Epithelial cell of proximal tubule (primary cell): ENCODE measurements at regions not wholly inside any gene's neighbourhood (a gene's known extent, or its start where the extent isn't known, plus 50 kb on each side); places are given as distances from the start of the nearest gene placed in this dataset.
A peak's percentile ranks its signal among the peaks of the same experiment; 100 is the strongest.

Experiments used
- DNase-seq: peaks from one replicate; pipeline ENCODE4 v3.0.0-alpha.2; 2011; ENCODE audit warnings: low read depth
- H3K4me3 ChIP-seq: 2 replicates; pipeline ENCODE4 v1.5.1; 2011; ENCODE audit warnings: low read depth, mild to moderate bottlenecking, low read length
- TF ChIP-seq, protein P1 (sequence below): conservative IDR thresholded peaks from 2 replicates; pipeline ENCODE4 v1.5.1; 2012; ENCODE audit warnings: low read depth, mild to moderate bottlenecking, low read length

DNA sequence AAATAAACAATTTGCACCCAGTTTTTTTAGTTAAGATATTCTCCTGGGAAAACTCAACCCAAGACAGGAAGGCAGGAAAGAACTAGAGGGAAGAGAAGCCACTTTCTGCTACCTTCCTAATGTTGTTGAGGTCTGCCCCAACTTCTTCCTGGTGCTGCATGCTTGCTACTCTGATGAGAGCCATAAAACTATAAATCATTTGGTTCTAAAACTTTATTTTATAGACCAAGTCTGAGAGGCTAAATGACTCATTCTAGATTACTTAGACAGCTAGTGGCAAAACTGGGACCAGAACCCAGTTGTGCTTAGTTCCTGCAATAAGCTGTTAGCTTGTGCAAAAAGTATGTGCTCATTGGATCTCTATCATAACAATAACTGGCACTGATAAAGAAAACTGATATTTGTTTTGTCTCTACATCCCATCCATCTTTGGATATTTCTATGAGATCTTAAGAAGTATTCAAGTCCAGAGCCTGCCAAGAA, 344.9 kb upstream of the SLC14A2 start:
- TF ChIP-seq, protein P1, sequence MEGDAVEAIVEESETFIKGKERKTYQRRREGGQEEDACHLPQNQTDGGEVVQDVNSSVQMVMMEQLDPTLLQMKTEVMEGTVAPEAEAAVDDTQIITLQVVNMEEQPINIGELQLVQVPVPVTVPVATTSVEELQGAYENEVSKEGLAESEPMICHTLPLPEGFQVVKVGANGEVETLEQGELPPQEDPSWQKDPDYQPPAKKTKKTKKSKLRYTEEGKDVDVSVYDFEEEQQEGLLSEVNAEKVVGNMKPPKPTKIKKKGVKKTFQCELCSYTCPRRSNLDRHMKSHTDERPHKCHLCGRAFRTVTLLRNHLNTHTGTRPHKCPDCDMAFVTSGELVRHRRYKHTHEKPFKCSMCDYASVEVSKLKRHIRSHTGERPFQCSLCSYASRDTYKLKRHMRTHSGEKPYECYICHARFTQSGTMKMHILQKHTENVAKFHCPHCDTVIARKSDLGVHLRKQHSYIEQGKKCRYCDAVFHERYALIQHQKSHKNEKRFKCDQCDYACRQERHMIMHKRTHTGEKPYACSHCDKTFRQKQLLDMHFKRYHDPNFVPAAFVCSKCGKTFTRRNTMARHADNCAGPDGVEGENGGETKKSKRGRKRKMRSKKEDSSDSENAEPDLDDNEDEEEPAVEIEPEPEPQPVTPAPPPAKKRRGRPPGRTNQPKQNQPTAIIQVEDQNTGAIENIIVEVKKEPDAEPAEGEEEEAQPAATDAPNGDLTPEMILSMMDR, result no peak
- H3K4me3 ChIP-seq, result no peak overlapping the region
- no peak for DNase-seq

- H3K4me3 ChIP-seq, result no peak overlapping the region
- TF ChIP-seq, protein P1, result no peak
Observed at GRCh38 chr18:45274026-45274425, 341.2 kb upstream of the SLC14A2 start.

DNA sequence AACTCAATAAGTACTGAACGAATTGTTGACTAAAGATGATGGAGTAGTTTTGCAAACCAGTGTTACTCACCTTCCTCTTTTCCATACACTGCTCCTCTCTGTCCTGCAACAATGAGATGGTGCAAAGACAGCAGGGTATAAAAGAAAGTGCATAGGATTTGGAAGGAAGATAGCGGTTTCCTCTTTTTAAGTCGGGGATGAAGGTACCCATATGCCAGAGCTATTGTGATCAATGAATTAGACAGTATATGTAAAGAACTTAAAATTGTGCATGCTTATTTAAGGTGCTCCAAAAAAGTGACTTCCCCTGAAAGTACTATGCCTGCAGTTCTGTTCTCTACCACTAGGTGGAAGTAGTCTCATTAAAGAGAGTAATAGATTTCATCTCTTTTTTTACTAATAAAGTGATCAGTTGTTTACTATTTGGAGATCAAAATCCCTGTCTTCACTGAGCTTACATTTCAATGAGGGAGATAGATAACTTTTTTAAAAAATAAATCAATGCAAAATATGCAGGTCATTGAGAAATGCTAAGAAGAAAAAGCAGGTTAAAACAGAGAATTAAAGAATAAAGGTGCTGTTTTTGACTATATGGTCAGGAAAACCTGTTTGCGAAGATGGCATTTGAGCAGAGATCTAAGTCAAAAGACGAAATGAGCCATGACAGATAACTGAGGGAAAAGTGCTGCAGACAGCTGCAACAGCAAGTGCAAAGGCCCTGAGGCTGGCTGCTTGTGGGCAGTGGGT, 339.7 kb upstream of the SLC14A2 start:
- DNase-seq, result no peak
- H3K4me3 ChIP-seq, result no peak overlapping the region
- TF ChIP-seq, protein P1, result peak; percentile 81

More at GRCh38 chr18:45274026-45274425, 341.2 kb upstream of the SLC14A2 start:
- no peak for DNase-seq

GRCh38 chr18:45276878-45277277, 338.4 kb upstream of the SLC14A2 start:
- no peak overlapping the region for H3K4me3 ChIP-seq
- TF ChIP-seq, protein P1, result no peak
- DNase-seq, result no peak

GRCh38 chr18:45277908-45278307, 337.4 kb upstream of the SLC14A2 start:
- no peak for DNase-seq
- H3K4me3 ChIP-seq, result no peak overlapping the region
- TF ChIP-seq, protein P1, result no peak

GRCh38 chr18:45280481-45281276, 334.6 kb upstream of the SLC14A2 start:
- TF ChIP-seq, protein P1, result no peak
- no peak overlapping the region for H3K4me3 ChIP-seq
- DNase-seq, result no peak
